ENCODE measurements at regions not wholly inside any gene's neighbourhood (a gene's known extent, or its start where the extent isn't known, plus 50 kb on each side); places are given as distances from the start of the nearest gene placed in this dataset.

DNA sequence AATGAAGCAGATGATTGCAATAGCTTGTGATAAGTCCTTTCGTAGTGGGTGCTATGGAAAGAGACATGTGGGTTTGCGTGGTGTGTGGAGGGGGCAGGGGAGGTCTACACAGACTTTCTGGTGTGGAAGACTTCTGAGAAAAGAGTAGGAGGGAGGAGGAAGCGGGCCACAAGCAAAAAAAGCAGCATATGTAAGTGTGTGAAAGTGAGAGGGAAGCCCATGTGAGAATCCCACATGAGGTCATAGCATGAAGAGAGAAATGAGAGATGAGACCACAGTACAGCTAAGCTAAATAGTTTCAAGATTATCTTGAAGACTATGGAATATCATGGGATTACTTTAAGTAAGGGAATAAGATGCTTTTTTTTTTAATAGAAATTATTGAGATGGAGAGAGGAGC, 2039.9 kb upstream of the TENM3 start:
- DNase-seq = no peak

DNA sequence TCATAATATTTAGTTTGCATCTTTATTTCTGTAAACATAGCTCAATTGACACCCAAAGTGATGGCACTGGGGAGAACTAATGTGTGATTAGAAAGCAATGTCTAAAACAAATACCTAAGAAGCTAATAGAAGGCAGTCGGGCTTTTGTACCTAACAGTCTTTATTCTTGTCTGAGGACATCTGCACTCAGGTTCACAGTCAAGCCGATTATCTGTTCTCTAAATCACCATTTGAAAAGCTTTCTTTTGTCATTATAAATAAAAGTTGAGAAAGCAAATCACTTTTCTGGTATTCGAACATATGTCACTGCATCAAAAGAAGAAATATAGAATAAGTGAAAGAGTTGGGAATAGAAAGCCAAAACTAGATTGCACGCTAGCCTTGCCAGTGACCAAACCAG, 2037.9 kb upstream of the TENM3 start:
- no peak for DNase-seq

DNA sequence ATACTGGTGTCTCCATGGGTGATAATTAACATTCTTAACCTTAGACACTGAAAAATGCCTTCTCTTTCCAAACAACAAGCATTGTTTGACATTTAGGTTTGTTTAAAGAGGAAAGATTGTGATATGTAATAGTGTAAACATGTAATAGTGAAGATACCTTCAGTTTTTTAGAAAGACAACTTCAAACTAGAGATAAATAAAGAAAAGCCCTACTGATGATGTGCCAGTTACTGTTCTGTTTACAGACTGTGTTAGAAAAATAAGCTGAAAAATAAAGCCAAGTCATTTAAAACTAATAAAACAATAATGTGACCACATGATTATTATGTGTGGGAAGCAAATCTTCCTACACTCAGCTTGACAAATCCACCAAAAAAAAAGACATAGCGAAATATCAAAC, 2035.3 kb upstream of the TENM3 start:
- DNase-seq = no peak

DNA sequence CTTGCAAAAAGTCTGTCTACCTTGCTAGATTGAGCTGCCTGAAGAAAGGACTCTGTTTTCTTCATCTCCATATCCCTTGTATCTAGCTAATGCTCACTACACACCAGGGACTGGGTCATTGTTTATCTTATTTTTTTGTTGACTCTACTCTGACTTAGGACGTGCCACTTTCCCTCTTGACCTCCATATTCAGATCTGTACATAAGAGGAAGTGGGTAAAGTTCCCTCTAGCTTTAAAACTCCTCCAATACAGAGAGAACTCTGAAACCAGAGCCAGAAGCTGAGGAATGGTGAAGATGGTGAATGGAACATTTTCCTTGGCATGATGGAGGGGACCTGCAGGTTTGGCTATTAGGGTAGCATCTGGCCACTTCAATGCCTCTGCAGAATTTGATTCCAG, 2026.1 kb upstream of the TENM3 start:
- DNase-seq = no peak

DNA sequence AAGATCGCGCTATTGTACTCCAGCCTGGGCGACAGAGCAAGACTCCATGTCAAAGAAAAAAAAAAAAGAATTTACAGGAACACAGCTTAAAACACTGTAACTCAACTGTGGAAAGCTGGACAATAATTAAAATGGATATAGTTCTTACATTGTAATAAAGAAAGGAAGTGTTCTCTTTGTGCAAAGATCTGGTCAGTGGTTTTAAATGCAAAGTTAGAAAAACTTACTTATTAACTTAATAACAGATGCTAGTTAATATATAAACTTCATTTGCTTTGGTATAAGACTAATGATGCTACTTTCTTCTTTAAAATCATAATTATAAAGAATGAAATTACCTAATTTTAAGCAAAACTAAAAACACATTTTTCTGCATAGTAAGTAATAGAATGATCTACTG, 2024.1 kb upstream of the TENM3 start:
- no peak for DNase-seq

DNA sequence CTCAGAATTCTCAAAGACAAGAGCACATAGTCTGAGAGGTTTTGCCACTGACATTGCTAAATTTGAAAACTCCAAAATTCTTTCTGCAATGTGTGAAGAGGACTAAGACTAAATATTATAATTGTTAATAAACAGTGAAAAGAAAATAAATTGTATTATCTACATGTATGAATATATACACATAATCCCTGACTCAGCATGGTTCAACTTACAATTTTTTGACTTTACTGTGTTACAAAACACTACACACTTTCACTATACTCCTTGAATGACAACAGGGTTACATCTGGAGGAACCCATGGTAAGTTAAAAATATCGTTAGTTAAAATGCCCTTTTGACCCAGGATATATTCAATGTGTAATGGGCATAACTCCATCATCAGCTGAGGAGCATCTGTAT, 2017.2 kb upstream of the TENM3 start:
- DNase-seq = no peak

DNA sequence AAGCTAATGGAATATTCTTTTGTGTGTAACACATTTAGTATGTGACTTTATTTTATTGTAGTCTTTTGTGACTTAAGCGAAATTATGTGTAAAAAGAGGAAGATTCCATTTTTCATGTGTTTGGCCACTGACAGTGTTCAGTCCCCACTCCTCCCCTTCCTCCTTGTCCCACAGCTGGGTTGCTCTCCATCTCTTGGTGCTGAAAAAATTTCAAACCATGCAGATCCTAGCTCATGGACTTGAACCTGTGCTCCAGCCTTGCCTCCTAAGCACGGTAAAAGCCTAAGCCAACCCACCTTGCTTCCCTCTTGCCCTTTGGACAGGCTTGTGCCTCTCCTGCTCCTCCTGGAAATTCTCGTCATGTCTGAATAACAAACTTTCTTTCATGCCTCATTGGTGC, 2008.5 kb upstream of the TENM3 start:
- no peak for DNase-seq

DNA sequence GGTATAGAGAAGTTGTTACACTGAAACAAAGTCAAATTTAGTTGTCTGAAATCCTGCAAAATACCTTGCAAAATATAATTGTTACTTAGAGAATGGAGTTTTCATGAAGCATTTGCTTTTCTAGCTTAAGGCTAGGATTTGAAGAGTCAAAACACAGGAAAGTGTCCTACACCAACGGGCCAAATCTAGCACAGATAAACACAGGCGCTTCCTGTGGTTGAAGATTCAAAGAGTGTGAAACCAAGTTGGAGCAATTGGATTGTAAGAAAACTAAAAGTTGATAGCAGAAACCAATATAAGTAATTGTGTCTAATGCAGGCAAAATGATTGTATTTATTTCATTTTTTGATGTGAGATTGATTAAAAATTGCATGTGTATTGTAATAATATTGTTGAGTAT, 2002.5 kb upstream of the TENM3 start:
- no peak for DNase-seq

DNA sequence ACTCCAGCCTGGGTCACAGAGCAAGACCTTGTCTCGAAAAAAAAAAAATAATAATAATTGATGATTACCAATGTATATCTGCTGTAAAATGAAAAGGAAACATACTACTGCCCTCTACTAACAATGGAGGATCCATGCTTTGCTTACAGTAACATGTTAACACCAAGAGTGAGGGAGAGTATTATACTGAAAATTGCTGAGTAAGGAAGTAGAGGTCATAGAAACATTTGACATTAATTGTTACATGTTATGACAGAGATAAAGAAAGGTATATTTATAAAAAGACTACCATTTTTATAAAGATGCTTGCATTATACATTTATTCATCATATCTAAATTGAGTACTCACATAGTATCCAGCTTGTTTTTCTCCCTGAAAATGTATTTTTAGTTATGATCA, 1989.8 kb upstream of the TENM3 start:
- DNase-seq = no peak

DNA sequence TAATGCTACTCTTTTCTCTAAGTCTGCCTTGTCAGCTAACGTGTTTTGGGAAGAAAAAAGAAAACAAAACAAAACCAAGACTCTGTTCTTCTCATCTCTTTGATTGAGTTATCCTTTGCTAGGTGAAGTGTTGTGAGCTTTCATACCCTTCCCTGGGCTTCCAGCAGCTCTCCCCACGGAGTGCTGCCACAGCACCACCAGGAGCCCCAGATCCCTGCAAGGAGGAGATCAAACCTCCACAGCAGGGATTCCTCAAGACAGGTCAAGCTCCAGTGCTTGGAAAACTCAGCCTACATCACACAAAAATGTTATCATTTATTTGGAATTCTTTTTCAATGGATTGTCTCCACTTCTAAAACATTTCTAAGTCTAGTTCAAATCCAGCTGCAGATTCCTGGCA, 1981.9 kb upstream of the TENM3 start:
- no peak for DNase-seq

DNA sequence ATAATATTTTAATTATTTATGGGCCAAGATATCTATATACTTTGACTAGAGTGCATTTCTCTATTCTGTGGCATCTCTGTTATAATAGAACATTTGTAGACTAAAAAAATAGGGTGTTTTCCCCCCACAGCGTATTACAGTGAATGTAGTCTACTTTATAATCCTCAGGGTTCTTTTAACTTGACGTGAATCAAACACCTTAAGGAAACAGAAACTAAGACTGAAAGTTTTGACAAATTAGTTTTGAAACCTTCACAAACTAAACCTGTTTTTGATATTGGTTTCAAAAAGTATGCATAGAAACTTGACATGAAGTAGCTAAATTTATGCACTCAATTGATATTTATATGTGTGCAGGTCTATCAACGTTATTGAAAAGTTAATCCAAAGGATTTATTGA, 1963.1 kb upstream of the TENM3 start:
- DNase-seq = no peak

DNA sequence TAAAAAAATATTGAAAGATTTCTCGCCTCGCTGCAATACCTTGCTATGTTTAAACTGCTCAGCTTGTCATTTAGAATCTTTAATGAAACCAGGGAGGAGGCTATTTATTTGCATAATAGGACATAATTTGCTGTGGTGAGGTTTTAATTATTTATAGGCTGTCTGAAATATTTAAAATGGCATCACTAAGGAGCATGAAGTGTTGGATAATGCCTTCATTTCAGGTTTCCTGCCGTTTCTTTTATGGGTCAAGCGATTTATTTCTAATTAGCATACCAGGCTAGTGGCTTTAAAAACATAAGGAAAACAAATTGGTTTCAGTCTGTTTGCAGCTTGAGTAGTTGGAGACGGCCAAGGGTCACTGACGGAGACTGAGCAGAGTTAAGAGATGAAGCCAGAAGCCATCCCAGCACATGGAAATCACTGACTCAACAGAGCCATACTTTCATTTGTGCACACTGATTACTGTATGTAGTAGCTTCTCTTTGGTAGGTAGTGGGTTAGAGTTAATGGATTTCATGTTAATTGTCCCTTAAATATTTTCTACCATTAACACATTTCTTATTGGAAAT, 1962.4 kb upstream of the TENM3 start:
- no peak for DNase-seq

DNA sequence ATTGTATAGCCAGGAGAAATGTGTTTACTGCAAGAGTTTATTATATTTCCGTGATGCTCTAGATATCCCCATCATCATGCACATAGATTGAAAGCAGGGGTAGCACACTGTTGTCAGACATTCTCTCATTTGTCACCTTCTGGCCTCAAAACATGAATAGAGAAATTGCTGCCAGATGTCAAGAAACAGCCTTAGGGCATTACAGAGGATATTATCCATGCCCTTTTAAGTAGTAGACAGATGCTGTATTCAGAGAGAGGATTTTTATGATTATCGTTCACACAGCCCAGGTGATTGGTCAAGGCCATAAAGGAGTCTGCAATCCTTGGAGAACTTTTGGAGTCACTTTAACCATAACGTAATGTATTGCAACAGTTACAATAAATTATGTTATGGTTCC, 1961.5 kb upstream of the TENM3 start:
- DNase-seq = no peak

DNA sequence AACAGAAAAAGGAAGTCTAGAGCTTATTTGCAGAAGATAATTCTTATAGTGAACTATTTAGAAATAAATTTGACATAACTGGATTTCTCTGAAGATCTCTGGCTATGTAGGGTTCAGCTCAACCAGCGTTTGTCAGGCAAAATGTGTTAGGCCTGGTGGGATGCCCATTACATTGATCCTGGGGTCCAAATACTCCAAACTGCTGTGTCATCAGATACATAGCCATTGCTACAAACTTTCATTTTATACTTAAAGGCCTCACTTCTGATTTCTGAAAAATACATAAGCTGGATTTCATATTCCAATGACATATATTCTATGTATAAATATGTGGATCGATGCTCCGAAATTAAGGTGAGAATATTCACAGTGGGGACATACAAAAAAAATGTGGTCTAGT, 1958.9 kb upstream of the TENM3 start:
- no peak for DNase-seq

DNA sequence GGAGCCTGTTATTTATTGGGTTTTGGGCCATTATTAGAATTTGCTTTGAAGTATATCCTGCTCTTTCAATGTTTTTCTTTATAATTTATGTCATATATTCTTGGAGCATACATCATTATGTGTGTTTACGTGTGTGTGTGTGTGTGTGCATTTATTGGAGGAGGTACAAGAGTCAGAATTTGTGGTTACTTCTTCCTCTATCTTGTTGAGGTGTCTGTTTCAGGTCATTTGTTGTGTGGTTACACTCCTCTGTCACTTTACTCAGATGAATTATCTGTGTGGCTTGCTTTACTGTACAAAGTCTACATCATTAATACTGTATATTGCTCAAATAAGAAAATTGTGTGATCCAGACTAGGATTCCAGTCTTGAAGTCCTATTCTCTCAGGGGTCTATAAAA, 1957.4 kb upstream of the TENM3 start:
- no peak for DNase-seq

DNA sequence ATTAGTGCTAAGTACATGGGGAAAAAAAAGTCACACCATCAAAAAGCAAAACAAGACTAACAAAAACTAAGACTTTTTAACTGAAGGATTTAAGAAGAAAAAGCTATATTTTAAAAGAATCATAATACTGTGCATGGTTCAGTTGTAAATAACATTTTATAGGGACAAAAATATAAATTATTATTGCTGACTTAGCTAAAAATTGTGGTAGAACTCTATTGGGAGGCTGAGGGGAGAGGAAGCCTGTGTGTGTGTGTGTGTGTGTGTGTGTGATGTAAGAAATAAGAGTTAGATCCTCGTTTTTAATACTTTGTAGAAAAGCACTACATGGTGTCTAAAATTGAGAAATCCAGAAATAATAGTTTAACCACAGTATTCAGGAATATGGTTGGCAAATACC, 1950.9 kb upstream of the TENM3 start:
- DNase-seq = no peak

DNA sequence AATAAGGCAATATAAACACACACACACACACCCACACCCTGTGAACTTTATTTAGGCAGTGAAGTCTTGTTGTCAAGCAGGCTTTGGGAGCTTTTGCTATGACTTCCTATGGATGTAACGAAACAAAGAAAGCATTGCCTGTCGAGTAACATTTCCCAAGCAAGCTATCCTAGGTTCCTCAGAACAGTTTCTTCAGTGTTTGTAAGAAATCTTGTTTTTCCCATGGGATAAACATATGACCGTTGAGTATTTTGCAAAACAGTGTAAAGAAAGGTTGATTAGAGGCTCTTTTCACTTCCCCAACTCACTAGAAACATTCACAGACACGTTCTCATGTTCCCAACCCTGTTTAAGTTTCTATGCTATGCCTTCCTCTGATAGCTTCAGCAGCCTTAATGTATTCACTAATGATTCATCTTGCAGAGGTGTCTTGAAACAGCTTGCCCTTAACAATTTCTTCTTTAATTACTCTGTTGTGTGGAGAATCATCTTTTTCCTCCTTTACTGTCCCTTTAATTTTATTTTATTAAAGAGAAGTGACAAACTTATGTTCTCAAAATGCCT, 1947.1 kb upstream of the TENM3 start:
- DNase-seq = peak in 1 of 51 donors; percentile 15

DNA sequence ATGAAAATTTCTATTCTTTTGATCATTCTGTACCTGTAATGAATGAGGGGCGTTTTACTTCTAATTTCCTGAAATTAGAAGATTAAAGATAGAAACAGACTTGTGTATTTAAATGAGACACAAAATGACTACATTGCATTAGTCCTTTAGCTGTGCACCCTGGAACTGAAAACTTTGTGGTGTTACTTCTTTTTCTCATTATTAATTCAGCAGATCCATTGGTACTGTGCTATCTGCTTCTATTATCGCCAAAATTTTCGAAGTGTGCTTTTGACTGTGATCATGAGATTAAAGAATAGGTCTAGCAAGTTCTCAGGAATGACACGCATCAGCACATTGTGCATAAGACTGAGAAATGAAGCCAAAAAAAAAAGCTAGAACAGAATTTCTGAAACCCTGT, 1938.9 kb upstream of the TENM3 start:
- no peak for DNase-seq

DNA sequence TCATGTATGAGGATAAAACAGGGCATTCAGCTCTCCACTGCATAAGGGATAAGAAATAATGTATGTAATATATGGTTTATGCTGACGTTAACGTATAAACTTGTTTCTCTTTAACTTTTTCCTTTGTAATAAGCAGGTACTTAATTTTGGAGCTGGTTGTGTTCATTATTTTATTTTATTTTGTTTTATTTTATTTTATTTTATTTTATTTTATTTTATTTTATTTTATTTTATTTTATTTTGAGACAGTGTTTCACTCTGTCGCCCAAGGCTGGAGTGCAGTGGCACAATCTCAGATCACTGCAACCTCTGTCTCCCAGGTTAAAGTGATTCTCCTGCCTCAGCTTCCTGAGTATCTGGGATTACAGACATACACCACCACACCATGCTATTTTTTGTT, 1932.6 kb upstream of the TENM3 start:
- no peak for DNase-seq

DNA sequence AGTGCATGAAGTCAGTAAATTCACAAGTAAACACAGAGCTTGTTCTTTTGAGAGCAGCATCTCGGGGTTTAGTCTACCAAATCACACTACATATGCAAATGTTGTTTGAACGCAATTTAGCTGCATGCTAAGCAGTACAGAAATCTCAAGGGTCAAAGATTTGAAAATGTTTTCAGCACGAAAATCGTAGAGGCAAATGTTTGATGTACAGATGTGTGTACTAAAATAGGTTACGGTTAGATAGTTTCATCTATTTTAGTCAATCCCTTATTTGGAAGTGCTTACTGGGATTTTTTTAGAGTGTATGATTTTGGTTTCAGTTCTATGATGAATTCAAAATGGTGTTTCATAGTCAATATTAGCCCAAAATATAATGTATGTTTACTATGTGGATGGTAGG, 1928.2 kb upstream of the TENM3 start:
- no peak for DNase-seq

DNA sequence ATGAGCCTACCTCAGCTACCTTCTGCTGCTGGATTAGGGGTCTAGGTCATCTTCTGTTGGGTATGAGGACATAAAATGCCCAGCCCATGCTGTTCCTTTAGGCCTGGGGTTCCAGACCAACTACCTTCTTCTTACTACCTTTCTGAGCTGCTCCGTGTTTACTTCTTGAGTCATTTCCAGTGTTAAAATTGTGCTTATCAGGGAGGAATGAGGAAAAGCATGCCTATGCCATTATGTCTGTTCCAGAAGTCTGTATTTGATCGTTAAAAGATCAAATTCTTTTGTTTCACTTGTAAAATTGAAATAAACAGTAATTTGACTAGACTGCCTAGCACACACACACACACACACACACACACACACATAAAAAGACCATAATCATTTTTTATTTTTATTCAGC, 1912.7 kb upstream of the TENM3 start:
- DNase-seq = no peak

DNA sequence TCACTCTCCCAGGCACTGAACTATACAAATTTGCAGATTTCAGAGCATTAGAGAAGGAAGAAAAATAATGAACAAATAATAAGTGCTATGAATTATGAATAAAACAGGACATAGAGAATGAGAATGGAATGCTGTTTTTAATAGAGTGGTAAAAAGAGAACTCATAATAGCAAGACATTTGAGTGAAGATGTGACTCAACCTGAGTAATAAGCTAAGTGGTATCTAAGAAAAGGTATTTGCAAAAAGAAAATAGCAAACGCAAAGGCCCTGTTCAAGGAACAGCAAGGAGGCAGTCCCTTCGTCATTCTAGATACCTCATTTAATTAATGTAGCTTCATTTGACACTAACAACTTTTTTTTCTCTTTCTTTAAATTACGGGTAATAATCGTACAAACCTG, 1910.0 kb upstream of the TENM3 start:
- peak in 1 of 51 donors; percentile 9 for DNase-seq

DNA sequence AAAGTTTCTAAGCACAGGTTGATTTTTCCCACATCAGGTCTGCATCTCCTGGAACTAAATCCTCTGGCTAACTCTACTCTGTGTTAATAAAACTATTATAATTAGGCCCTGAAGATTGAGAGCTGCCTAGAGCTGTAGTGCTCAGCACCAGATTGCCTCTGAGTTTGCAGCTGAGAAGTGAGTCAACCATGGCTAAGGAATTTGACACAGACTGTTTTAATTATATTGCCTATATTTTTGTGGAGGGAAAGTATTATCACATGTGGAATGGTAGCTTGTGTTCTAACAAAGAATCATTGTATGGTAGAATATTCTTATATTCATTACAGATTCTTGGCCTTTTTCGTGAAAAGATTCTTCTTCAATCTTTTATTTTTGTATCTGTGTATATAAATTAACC, 1907.6 kb upstream of the TENM3 start:
- no peak for DNase-seq

DNA sequence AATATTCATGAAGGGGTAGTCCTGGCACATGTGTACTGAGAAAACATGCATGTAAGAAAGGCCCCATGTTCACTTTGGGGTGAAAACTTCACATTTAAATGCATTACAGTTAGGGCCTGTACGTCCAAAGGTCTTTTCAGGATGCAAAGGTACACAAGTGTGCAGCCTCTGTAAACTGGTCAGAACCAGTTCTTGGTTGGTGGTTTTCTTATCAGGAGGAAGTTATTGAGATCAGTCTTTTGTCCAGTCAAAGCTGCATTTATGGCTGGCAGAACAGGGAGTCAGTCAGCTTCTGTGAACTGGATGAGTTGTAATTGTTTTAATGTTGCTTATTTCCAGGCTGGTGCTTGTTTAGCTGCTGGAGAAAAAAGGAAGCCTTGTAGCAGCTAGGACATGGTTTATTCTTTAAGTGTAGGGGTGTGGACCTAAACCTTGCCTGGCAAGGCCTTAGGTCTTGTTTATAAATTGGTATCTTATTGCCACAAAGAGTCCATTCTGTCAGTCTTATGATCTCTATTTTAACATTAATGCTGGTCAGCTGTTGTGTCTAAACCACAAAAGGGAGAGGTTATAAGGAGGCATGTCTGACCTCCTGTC, 1906.6 kb upstream of the TENM3 start:
- no peak for DNase-seq

All from hypothalamus (tissue), 51 donors.